NCI-H460 (cell line): ENCODE measurements at regions not wholly inside any gene's neighbourhood (a gene's known extent, or its start where the extent isn't known, plus 50 kb on each side); places are given as distances from the start of the nearest gene placed in this dataset.
A peak's percentile ranks its signal among the peaks of the same experiment; 100 is the strongest.
"Not testable (repeated sequence)": the region's sequence is repeated elsewhere in the genome, so short reads cannot be mapped to it uniquely, and the experiment has no call there.

Source experiments
- DNase-seq: peaks from one replicate; pipeline ENCODE4 v3.0.0-alpha.2; 2016; ENCODE audit warnings: low read depth; ENCODE audit errors: extremely low read depth

- DNase-seq, result no peak
These were observed 161.5 kb upstream of the KBTBD8 start for GRCh38 chr3:66836363-66837152.

- DNase-seq, result no peak
These were observed 159.4 kb upstream of the KBTBD8 start for GRCh38 chr3:66838704-66839103.

DNA sequence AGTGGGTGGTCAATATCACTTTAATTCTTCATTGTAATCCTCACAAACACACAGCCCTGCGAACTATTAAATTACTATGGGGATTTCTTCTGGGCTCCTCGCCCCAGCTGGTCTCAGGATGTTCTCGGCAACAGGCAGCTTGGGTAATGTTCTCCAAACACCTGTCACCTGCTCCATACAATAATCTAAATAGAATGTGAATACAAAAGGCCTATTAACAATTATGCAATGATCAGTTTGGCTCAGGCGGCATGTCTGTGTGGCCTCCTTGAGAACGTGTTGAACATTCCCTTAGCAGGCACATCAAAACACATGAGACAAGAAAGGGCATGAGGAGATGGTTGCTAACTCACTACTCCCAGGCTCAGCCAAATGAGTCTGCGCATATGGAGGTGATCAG lies 158.6 kb upstream of the KBTBD8 start:
- DNase-seq, result no peak

- not testable (repeated sequence) for DNase-seq
These were observed 155.2 kb upstream of the KBTBD8 start for GRCh38 chr3:66842761-66843464.

- no peak for DNase-seq
These were observed 146.1 kb upstream of the KBTBD8 start for GRCh38 chr3:66851894-66852613.

GRCh38 chr3:66854601-66855151 lies 143.4 kb upstream of the KBTBD8 start:
- DNase-seq, result no peak

- DNase-seq, result no peak
These were observed 141.6 kb upstream of the KBTBD8 start for GRCh38 chr3:66856533-66856932.

DNA sequence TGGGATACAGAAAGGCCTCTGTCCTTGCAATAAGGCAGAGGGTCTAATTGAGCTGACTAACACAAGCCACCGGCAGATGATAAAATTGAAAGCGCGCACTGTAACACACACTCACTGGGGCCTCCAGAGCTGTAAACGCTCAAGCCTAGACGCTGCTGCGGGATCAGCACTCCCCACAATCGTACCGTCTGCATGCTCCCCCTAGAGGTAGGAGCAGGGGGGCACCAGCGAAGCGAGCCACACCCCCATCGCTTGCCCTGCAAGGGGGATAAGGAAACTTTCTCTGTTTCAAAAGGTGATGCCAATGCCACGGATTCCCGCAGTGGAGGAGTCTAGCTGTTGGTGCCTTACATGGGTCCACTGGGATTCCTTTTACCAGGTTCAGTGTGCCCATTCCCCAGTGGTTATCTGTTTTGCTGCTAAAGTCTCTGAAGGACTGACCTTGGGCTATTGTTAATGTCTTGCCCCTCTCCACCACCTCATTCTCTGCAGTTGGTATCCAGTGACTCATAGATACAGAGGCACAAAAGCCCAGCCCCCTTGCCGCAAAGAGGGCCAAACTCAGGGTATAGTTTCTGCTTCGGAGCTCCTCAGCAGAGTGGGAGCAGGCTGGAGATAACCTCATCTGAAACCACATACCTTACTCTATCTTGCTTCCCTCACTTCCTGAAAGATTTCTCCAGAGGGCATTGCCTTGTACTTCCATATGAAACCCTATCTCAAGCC lies 139.3 kb upstream of the KBTBD8 start:
- no peak for DNase-seq

DNA sequence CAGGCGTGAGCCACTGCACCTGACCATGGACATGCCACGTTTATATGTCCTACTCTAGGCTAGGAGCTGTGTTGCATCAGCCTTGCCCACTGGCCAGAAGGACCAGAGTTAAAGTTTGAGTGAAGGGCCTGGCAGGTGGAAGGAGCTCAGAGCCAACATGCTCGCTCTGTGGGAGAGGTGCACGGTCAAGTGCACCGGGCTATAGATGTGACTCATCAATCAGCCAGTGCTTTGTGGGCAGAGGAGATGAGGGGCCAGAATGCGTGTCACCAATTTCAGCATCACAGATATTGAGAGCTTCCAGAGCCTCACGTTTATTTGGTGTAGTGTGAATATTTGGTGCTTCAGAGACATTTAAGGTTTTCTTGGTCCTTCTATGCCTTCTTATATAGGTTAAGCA lies 137.3 kb upstream of the KBTBD8 start:
- no peak for DNase-seq

- no peak for DNase-seq
These were observed 134.6 kb upstream of the KBTBD8 start for GRCh38 chr3:66863205-66864111.

- no peak for DNase-seq
These were observed 113.4 kb upstream of the KBTBD8 start for GRCh38 chr3:66884659-66885058.

DNA sequence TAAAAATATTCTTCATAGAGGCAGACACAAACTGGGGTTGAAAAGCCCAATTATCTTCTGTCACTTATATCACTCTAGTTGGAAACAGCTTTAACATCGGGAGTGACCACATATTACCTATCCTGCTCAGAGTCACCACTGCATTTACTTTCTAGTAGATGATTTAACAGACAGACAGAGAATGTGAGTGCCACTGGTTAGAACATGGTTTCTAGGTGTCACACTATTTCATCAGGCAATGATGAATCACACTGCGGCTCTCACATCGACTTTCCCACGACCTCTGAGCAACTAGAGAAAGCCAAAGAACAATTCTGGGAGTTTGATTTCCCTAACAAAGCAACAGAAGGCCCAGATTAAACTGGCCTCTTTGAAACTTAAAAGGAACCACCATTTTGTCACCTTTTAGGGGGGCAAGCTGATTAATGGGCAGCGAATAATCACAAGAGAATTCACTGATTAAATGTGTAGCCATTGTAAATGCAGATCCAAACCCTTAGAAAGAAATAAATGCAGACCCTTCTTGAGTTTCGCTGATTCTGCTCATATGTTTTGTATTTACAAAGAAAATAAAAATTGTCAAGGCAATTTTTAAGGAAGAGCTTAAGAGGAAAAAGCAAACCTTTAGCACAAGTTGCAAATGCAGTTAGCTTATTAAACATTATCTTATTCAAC lies 112.6 kb upstream of the KBTBD8 start:
- DNase-seq, result peak; percentile 66

- DNase-seq, result no peak
These were observed 108.2 kb upstream of the KBTBD8 start for GRCh38 chr3:66889750-66890494.

DNA sequence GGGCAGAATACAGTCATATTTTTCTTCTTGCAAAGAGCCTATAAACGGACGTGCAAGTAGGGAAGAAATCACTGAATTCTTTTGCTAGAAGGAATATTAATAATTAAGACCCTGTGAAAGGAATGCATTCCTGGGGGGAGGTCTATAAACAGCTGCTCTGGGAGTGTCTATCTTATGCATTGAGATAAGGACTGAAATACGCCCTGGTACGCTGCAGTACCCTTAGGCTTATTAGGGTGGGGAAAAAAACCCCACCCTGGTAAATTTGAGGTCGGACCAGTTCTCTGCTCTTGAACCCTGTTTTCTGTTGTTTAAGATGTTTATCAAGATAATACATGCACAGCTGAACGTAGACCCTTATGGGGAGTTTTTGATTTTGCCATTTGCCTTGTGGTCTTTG lies 100.0 kb upstream of the KBTBD8 start:
- DNase-seq, result no peak

DNA sequence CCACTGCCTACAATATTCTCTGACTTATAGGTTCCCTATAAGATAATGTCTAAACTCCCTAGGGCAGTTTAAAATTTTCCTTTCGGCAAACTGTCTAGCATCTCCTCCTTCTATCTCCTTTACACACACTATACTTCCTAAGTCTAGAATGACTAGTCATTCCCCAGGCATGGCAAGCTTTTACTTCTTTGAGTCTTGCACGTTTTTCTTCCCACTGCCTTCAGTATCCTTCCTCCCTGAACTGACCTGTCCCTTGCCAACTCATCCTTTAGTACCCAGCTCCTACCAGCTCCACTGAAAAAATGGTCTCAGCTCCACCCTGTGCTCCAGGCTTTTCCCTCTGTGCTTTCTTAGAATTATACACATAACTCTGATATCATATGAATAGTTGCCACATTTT lies 93.8 kb upstream of the KBTBD8 start:
- no peak for DNase-seq

- no peak for DNase-seq
These were observed 93.1 kb upstream of the KBTBD8 start for GRCh38 chr3:66904831-66905493.

DNA sequence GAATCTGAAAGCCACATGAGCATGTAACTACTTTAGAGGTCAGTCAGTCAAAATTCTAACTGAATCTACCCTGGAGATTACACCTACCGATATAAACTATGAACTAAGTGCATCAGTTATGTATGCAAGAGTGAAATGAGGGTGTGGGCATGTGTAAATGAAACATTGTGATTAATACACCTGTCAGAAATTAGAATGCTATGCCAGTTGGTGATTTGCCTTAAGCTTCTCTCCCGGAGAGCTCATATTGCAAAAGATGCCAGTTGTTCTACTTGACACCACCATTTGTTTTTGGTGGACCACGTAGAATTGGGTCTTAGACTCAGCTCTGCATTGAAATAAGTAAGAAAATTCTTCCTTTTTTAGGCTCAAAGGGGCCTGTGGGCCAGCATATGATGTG lies 91.0 kb upstream of the KBTBD8 start:
- no peak for DNase-seq
